ENCODE measurements at regions not wholly inside any gene's neighbourhood (a gene's known extent, or its start where the extent isn't known, plus 50 kb on each side); places are given as distances from the start of the nearest gene placed in this dataset.

- Mint-ChIP-seq H3K27ac (no peak overlapping the region), H3K27me3 (ENCODE audit: low read depth) (no peaks in the 10 kb centered on the region), H3K36me3 (no peaks in the 10 kb centered on the region), H3K4me3 (no peak overlapping the region), H3K9me3 (no peaks in the 10 kb centered on the region), H3K4me1 (peaks cover 22% of the 10 kb centered on the region)
- no peak for DNase-seq (ENCODE audit: low spot score in 2 of 2, unreplicated experiment in 2 of 2)
- TF ChIP-seq CTCF (IDR thresholded peaks at IDR 0.05; ENCODE audit: unreplicated experiment), result no peak
These were observed 1022.0 kb downstream of the ADGRL3 start for GRCh38 chr4:62222121-62222520.

GRCh38 chr4:62210486-62210885 is 1010.4 kb downstream of the ADGRL3 start:
- Mint-ChIP-seq H3K4me3 (no peak overlapping the region), H3K27ac (no peak overlapping the region), H3K4me1 (no peaks in the 10 kb centered on the region), H3K36me3 (no peaks in the 10 kb centered on the region), H3K9me3 (no peaks in the 10 kb centered on the region), H3K27me3 (ENCODE audit: low read depth) (peaks cover 3% of the 10 kb centered on the region)
- DNase-seq (ENCODE audit: low spot score in 2 of 2, unreplicated experiment in 2 of 2), result no peak
- no peak for TF ChIP-seq CTCF (IDR thresholded peaks at IDR 0.05; ENCODE audit: unreplicated experiment)

- TF ChIP-seq CTCF (IDR thresholded peaks at IDR 0.05; ENCODE audit: unreplicated experiment), result no peak
- no peaks in the 10 kb centered on the region for H3K36me3 Mint-ChIP-seq
- no peaks in the 10 kb centered on the region for H3K9me3 Mint-ChIP-seq
- no peak overlapping the region for H3K27ac Mint-ChIP-seq
- no peaks in the 10 kb centered on the region for H3K4me1 Mint-ChIP-seq
- H3K4me3 Mint-ChIP-seq, result no peak overlapping the region
- peaks cover 3% of the 10 kb centered on the region for H3K27me3 Mint-ChIP-seq (ENCODE audit: low read depth)
- DNase-seq (ENCODE audit: low spot score in 2 of 2, unreplicated experiment in 2 of 2), result no peak
These were observed 1009.8 kb downstream of the ADGRL3 start for GRCh38 chr4:62209757-62210485.

- Mint-ChIP-seq H3K4me1 (no peaks in the 10 kb centered on the region), H3K36me3 (no peaks in the 10 kb centered on the region), H3K27ac (no peak overlapping the region), H3K9me3 (no peaks in the 10 kb centered on the region), H3K4me3 (no peak overlapping the region), H3K27me3 (ENCODE audit: low read depth) (no peaks in the 10 kb centered on the region)
- no peak for TF ChIP-seq CTCF (IDR thresholded peaks at IDR 0.05; ENCODE audit: unreplicated experiment)
- DNase-seq (ENCODE audit: low spot score in 2 of 2, unreplicated experiment in 2 of 2), result no peak
These were observed 1008.8 kb downstream of the ADGRL3 start for GRCh38 chr4:62208921-62209320.

GRCh38 chr4:62204136-62204535 is 1004.0 kb downstream of the ADGRL3 start:
- Mint-ChIP-seq H3K27ac (no peak overlapping the region), H3K27me3 (ENCODE audit: low read depth) (no peaks in the 10 kb centered on the region), H3K4me1 (peaks cover 4% of the 10 kb centered on the region), H3K9me3 (no peaks in the 10 kb centered on the region), H3K4me3 (no peak overlapping the region), H3K36me3 (no peaks in the 10 kb centered on the region)
- no peak for TF ChIP-seq CTCF (IDR thresholded peaks at IDR 0.05; ENCODE audit: unreplicated experiment)
- DNase-seq (ENCODE audit: low spot score in 2 of 2, unreplicated experiment in 2 of 2), result no peak

Data from mesothelial cell of epicardium (in vitro differentiated cells).